Endothelial cell of umbilical vein (primary cell): ENCODE measurements at regions not wholly inside any gene's neighbourhood (a gene's known extent, or its start where the extent isn't known, plus 50 kb on each side); places are given as distances from the start of the nearest gene placed in this dataset.

Experiments
- BruUV-seq: library from RNA; stranded (reverse); fragments of 400-500 nt; replicated peaks from 2 replicates; lab custom pipeline; 2021; lab: Mats Ljungman, UMichigan
- CTCF ChIA-PET: fragments of 300-600, 350-600 bp; sonication (Branson Sonifier 250); formaldehyde crosslinking; loops from one replicate; lab custom pipeline; 2021; ENCODE audit warnings: antibody characterized with exemption, inconsistent platforms; lab: Charles Lee
- POLR2A ChIA-PET: fragments of 300-600, 350-600 bp; sonication (Branson Sonifier 250); formaldehyde crosslinking; loops from one replicate; lab custom pipeline; 2021; ENCODE audit warnings: antibody characterized with exemption, inconsistent platforms; lab: Charles Lee
- DNase-seq: peaks from one replicate; pipeline ENCODE4 v3.0.0-alpha.2; 2011; ENCODE audit warnings: low read depth, low spot score
- FAIRE-seq: peaks from 2 replicates; lab custom pipeline; 2011; peaks lifted over from hg19 to GRCh38; lab: Jason Lieb, UNC
- H2AFZ ChIP-seq: 2 replicates; pipeline ENCODE4 v1.6.0; 2012; ENCODE audit warnings: low read depth, low read length, control low read depth, inconsistent platforms
- H3K27ac ChIP-seq: 2 replicates; pipeline ENCODE4 v1.5.1; 2011; ENCODE audit warnings: low read depth, mild to moderate bottlenecking, control low read depth, low read length, moderate library complexity; ENCODE audit not compliant: insufficient read depth
- H3K27me3 ChIP-seq, 2 experiments: 2 replicates each; pipeline versions ENCODE4 v1.6.0 to v1.6.1; 2011; ENCODE audit warnings: low read length in 2 of 2, mixed read lengths in 1 of 2; ENCODE audit not compliant: control insufficient read depth in 2 of 2, insufficient read depth in 2 of 2
- H3K36me3 ChIP-seq, 2 experiments: 2 replicates in 1 of 2; 3 replicates in 1 of 2; pipeline ENCODE4 v1.5.1; 2011; ENCODE audit warnings: low read length in 2 of 2, mild to moderate bottlenecking in 1 of 2, moderate library complexity in 1 of 2; ENCODE audit not compliant: control insufficient read depth in 2 of 2, insufficient read depth in 2 of 2; ENCODE audit errors: extremely low read depth in 1 of 2
- H3K4me1 ChIP-seq: 3 replicates; pipeline ENCODE4 v1.5.1; 2011; ENCODE audit warnings: mild to moderate bottlenecking, low read length; ENCODE audit not compliant: control insufficient read depth, insufficient read depth; ENCODE audit errors: extremely low read depth
- H3K4me2 ChIP-seq: 2 replicates; pipeline ENCODE4 v1.6.1; 2011; ENCODE audit warnings: low read length, control low read depth, mixed read lengths; ENCODE audit not compliant: insufficient read depth
- H3K4me3 ChIP-seq, 3 experiments: fragments of 200-600 bp in 1 of 3; sonication (generic), shearing (Covaris generic) in 1 of 3; replicated peaks in 1 of 3; 2 replicates each; pipeline ENCODE4 v1.5.1; 2011 to 2016; ENCODE audit warnings: control low read depth in 3 of 3, low read length in 3 of 3, mild to moderate bottlenecking in 2 of 3, inconsistent platforms in 1 of 3, low read depth in 1 of 3, moderate library complexity in 1 of 3; ENCODE audit not compliant: insufficient read depth in 1 of 3
- H3K79me2 ChIP-seq: 2 replicates; pipeline ENCODE4 v1.6.0; 2012; ENCODE audit warnings: low read length, inconsistent platforms; ENCODE audit not compliant: control insufficient read depth, insufficient read depth
- H3K9ac ChIP-seq: replicated peaks from 2 replicates; pipeline ENCODE3; 2011; ENCODE audit warnings: low read length, control low read depth; ENCODE audit not compliant: insufficient read depth; ENCODE audit errors: extremely low read depth
- H3K9me1 ChIP-seq: replicated peaks from 3 replicates; pipeline ENCODE4 v1.6.0; 2011; ENCODE audit warnings: mild to moderate bottlenecking, low read length; ENCODE audit not compliant: control insufficient read depth, insufficient read depth; ENCODE audit errors: extremely low read depth
- H3K9me3 ChIP-seq: replicated peaks from 2 replicates; pipeline ENCODE4 v1.5.1; 2012; ENCODE audit warnings: low read length, inconsistent platforms; ENCODE audit not compliant: control insufficient read depth, insufficient read depth
- H4K20me1 ChIP-seq: replicated peaks from 2 replicates; pipeline ENCODE3; 2011; ENCODE audit warnings: mild to moderate bottlenecking, low read length; ENCODE audit not compliant: control insufficient read depth, insufficient read depth; ENCODE audit errors: extremely low read depth
- EZH2 ChIP-seq: IDR thresholded peaks from 2 replicates; pipeline ENCODE4 v1.6.1; 2012; ENCODE audit warnings: borderline replicate concordance, low read depth, mild to moderate bottlenecking, moderate library complexity, low read length, inconsistent platforms; ENCODE audit not compliant: severe bottlenecking
- FOS ChIP-seq: IDR thresholded peaks from 2 replicates; pipeline ENCODE4 v1.6.1; 2011; ENCODE audit warnings: mild to moderate bottlenecking, low read length, moderate library complexity, borderline replicate concordance; ENCODE audit not compliant: insufficient read depth
- GATA2 ChIP-seq: IDR thresholded peaks from 2 replicates; pipeline ENCODE4 v1.7.0; 2011; ENCODE audit warnings: low read depth, mild to moderate bottlenecking, moderate library complexity, mixed read lengths, low read length; ENCODE audit not compliant: insufficient read length, insufficient read depth
- JUN ChIP-seq: IDR thresholded peaks from 2 replicates; pipeline ENCODE4 v1.6.1; 2011; ENCODE audit warnings: borderline replicate concordance, low read depth; ENCODE audit not compliant: insufficient read length, insufficient read depth
- MYC ChIP-seq: IDR thresholded peaks from one replicate; pipeline ENCODE4 v1.6.1; 2011; ENCODE audit warnings: mild to moderate bottlenecking, low read depth, low read length
- POLR2A ChIP-seq: IDR thresholded peaks from 2 replicates; pipeline ENCODE4 v1.6.1; 2012; ENCODE audit warnings: low read depth, mild to moderate bottlenecking, control low read depth, low read length
- POLR2AphosphoS5 ChIP-seq: IDR thresholded peaks from 2 replicates; pipeline ENCODE4 v1.6.1; 2012; ENCODE audit warnings: low read depth, mild to moderate bottlenecking, control low read depth, low read length, moderate library complexity; ENCODE audit not compliant: insufficient read depth
- dilution Hi-C: fragments of 300-500 bp; cut with MboI; formaldehyde crosslinking; loops from one replicate; pipeline ENCODE4 v1.15.0; 2019; ENCODE audit warnings: low sequenced_read_pairs; ENCODE audit not compliant: extremely low pct_ligation_motif_present
- intact Hi-C: fragments of 100-400 bp; cut with micrococcal nuclease; formaldehyde crosslinking; loops from one replicate; pipeline ENCODE4 v1.10.0; 2022
- TF ChIP-seq, protein P1 (sequence below), 2 donors: IDR thresholded peaks; 1 replicate in 1 of 2; 2 replicates in 1 of 2; pipeline ENCODE4 v1.5.1; 2011; ENCODE audit warnings: low read length in 2 of 2, mild to moderate bottlenecking in 2 of 2, moderate library complexity in 2 of 2, control low read depth in 1 of 2, inconsistent platforms in 1 of 2, low read depth in 1 of 2; ENCODE audit not compliant: insufficient read depth in 1 of 2; ENCODE audit errors: extremely low read depth in 1 of 2
- TF ChIP-seq, protein P2 (sequence below): IDR thresholded peaks from 2 replicates; pipeline ENCODE4 v1.6.1; 2011; ENCODE audit not compliant: insufficient read depth, insufficient read length

DNA sequence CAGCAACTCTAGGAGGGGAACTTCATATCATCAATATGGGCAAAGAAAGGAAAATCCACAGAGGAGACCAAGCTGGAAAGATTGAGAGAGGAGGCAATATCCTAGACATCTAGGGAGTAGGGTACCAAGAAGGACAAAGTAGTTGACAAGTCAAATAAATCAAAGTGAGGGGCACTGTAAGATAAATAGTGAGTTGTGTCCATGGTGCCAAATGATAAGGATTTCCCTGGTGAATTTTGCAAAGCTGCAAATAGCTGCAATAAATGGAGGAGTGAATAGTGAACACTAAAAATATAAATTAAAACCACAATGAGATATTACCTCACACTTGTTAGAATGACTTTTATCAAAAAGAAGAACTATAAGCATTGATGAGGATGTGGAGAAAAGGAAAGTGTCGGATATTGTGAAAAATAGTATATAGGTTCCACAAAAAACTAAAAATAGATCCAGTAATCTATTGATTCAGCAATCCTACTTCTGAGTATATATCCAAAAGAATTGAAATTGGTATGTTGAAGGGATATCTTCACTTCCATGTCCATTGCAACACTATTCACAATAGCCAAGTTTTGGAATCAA lies 258.2 kb upstream of the FN1 start:
- intact Hi-C loops (loop anchor here (1.0 to 5.0 kb wide), 7 partner anchors 17 to 258 kb away; partner anchors contain the start of gene FN1), dilution Hi-C loops (no loop called here)
- Histone ChIP-seq H3K4me1 (peaks cover 33% of the 10 kb centered on the region), H3K9me1 (no peaks in the 10 kb centered on the region), H3K4me2 (peak overlapping the region; percentile 69), H3K4me3 (no peak overlapping the region), H3K9me3 (no peaks in the 10 kb centered on the region), H2AFZ (no peak overlapping the region), H3K27me3 (no peaks in the 10 kb centered on the region), H3K36me3 (peaks cover 6 to 9% of the 10 kb centered on the region in 2 experiments), H3K79me2 (no peaks in the 10 kb centered on the region), H3K9ac (peak overlapping the region; percentile 65), H3K27ac (peak overlapping the region; percentile 81), H4K20me1 (no peaks in the 10 kb centered on the region)
- TF ChIP-seq, protein P1, sequence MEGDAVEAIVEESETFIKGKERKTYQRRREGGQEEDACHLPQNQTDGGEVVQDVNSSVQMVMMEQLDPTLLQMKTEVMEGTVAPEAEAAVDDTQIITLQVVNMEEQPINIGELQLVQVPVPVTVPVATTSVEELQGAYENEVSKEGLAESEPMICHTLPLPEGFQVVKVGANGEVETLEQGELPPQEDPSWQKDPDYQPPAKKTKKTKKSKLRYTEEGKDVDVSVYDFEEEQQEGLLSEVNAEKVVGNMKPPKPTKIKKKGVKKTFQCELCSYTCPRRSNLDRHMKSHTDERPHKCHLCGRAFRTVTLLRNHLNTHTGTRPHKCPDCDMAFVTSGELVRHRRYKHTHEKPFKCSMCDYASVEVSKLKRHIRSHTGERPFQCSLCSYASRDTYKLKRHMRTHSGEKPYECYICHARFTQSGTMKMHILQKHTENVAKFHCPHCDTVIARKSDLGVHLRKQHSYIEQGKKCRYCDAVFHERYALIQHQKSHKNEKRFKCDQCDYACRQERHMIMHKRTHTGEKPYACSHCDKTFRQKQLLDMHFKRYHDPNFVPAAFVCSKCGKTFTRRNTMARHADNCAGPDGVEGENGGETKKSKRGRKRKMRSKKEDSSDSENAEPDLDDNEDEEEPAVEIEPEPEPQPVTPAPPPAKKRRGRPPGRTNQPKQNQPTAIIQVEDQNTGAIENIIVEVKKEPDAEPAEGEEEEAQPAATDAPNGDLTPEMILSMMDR (IDR thresholded peaks at IDR 0.05; ENCODE audit: extremely low read depth in 1 of 2, insufficient read depth in 1 of 2, low read depth in 1 of 2, low read length in 2 of 2): no peak
- TF ChIP-seq FOS (no peak), POLR2AphosphoS5 (no peak), EZH2 (no peak), POLR2A (no peak), GATA2 (no peak), JUN (no peak), MYC (no peak)
- TF ChIP-seq, protein P2, sequence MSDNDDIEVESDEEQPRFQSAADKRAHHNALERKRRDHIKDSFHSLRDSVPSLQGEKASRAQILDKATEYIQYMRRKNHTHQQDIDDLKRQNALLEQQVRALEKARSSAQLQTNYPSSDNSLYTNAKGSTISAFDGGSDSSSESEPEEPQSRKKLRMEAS: no peak
- BruUV-seq: TSS peak; percentile 84
- no peak for FAIRE-seq
- CTCF ChIA-PET: interaction anchor here (0.6 to 2.2 kb wide), 7 partner anchors 9 to 149 kb away, joined by 3 to 11 read pairs (median 4); no protein-coding TSS in a partner anchor
- DNase-seq: no peak
- POLR2A ChIA-PET: interaction anchor here (0.6 to 1.6 kb wide), 6 partner anchors 9 to 261 kb away, joined by 3 to 6 read pairs (median 4); no protein-coding TSS in a partner anchor
